NCI-H2196 treated with DMSO at 0.1 percent for 48 hours (cell line): ENCODE measurements at regions not wholly inside any gene's neighbourhood (a gene's known extent, or its start where the extent isn't known, plus 50 kb on each side); places are given as distances from the start of the nearest gene placed in this dataset.
"Not testable (repeated sequence)": the region's sequence is repeated elsewhere in the genome, so short reads cannot be mapped to it uniquely, and the experiment has no call there.

Experiments
- DNase-seq: peaks from one replicate; lab custom pipeline; 2025; ENCODE audit not compliant: unreplicated experiment; lab: John Stamatoyannopoulos, UW

- no peak for DNase-seq
Observed at GRCh38 chr2:128593518-128593878, 274.8 kb upstream of the HS6ST1 start.

GRCh38 chr2:128593879-128594650 lies 275.4 kb upstream of the HS6ST1 start:
- DNase-seq = no peak

GRCh38 chr2:128594651-128594910 lies 275.9 kb upstream of the HS6ST1 start:
- no peak for DNase-seq

- DNase-seq = no peak
Observed at GRCh38 chr2:128594953-128595677, 276.4 kb upstream of the HS6ST1 start.

- no peak for DNase-seq
Observed at GRCh38 chr2:128595763-128596395, 277.2 kb upstream of the HS6ST1 start.

- DNase-seq = no peak
Observed at GRCh38 chr2:128596396-128597120, 277.9 kb upstream of the HS6ST1 start.

GRCh38 chr2:128597121-128597762 lies 278.6 kb upstream of the HS6ST1 start:
- no peak for DNase-seq

GRCh38 chr2:128598260-128598659 lies 279.6 kb upstream of the HS6ST1 start:
- not testable (repeated sequence) for DNase-seq

- no peak for DNase-seq
Observed at GRCh38 chr2:128598862-128599441, 280.3 kb upstream of the HS6ST1 start.

- no peak for DNase-seq
Observed at GRCh38 chr2:128599700-128600099, 281.0 kb upstream of the HS6ST1 start.

GRCh38 chr2:128600581-128601297 lies 282.1 kb upstream of the HS6ST1 start:
- DNase-seq = no peak

- no peak for DNase-seq
Observed at GRCh38 chr2:128601298-128602037, 282.8 kb upstream of the HS6ST1 start.

GRCh38 chr2:128602038-128602698 lies 283.5 kb upstream of the HS6ST1 start:
- no peak for DNase-seq

- DNase-seq = no peak
Observed at GRCh38 chr2:128602699-128603101, 284.0 kb upstream of the HS6ST1 start.

GRCh38 chr2:128603411-128603924 lies 284.8 kb upstream of the HS6ST1 start:
- DNase-seq = no peak

- no peak for DNase-seq
Observed at GRCh38 chr2:128604045-128604444, 285.4 kb upstream of the HS6ST1 start.

- DNase-seq = not testable (repeated sequence)
Observed at GRCh38 chr2:128604581-128604980, 285.9 kb upstream of the HS6ST1 start.

- DNase-seq = no peak
Observed at GRCh38 chr2:128605421-128605820, 286.8 kb upstream of the HS6ST1 start.

GRCh38 chr2:128605931-128606330 lies 287.3 kb upstream of the HS6ST1 start:
- DNase-seq = no peak
